ENCODE measurements at regions not wholly inside any gene's neighbourhood (a gene's known extent, or its start where the extent isn't known, plus 50 kb on each side); places are given as distances from the start of the nearest gene placed in this dataset.

GRCh38 chrX:121146059-121146628 lies 98.7 kb downstream of the GLUD2 start:
- TF ChIP-seq CTCF (IDR thresholded peaks at IDR 0.05; ENCODE audit: insufficient read depth, low read length, poor library complexity, severe bottlenecking): no peak
- TF ChIP-seq EZH2phosphoT487 (conservative IDR thresholded peaks at IDR 0.05; ENCODE audit: low read length): no peak
